ACC112 (cell line): ENCODE measurements at regions not wholly inside any gene's neighbourhood (a gene's known extent, or its start where the extent isn't known, plus 50 kb on each side); places are given as distances from the start of the nearest gene placed in this dataset.

ENCODE experiments used
- H2AFZ ChIP-seq: fragments of 200-600 bp; sonication (generic); one replicate; pipeline ENCODE4 v1.6.0; 2017; ENCODE audit warnings: antibody characterized with exemption, low read length; ENCODE audit not compliant: unreplicated experiment
- H3K27ac ChIP-seq: fragments of 200-600 bp; sonication (generic); 2 replicates; pipeline ENCODE4 v1.5.1; 2014; ENCODE audit warnings: low read depth, mild to moderate bottlenecking, antibody characterized with exemption, low read length, moderate library complexity
- H3K27me3 ChIP-seq: fragments of 200-600 bp; sonication (generic); 2 replicates; pipeline ENCODE4 v1.6.1; 2014; ENCODE audit warnings: mild to moderate bottlenecking, antibody characterized with exemption, low read length, moderate library complexity, mixed read lengths; ENCODE audit not compliant: insufficient read depth
- H3K36me3 ChIP-seq: fragments of 200-600 bp; sonication (generic); 2 replicates; pipeline ENCODE4 v1.6.1; 2016; ENCODE audit warnings: mild to moderate bottlenecking, antibody characterized with exemption, low read length, moderate library complexity, mixed read lengths; ENCODE audit not compliant: insufficient read depth
- H3K4me1 ChIP-seq: fragments of 200-600 bp; sonication (generic); one replicate; pipeline ENCODE4 v1.6.1; 2016; ENCODE audit warnings: low read length, mixed read lengths; ENCODE audit not compliant: insufficient read depth, unreplicated experiment, control insufficient read depth
- H3K4me3 ChIP-seq: fragments of 200-600 bp; sonication (generic); 2 replicates; pipeline ENCODE4 v1.5.1; 2014; ENCODE audit warnings: mild to moderate bottlenecking, low read depth, low read length
- H3K79me2 ChIP-seq: fragments of 200-600 bp; sonication (generic); one replicate; pipeline ENCODE4 v1.6.0; 2016; ENCODE audit warnings: low read length; ENCODE audit not compliant: control insufficient read depth, unreplicated experiment, insufficient read depth

DNA sequence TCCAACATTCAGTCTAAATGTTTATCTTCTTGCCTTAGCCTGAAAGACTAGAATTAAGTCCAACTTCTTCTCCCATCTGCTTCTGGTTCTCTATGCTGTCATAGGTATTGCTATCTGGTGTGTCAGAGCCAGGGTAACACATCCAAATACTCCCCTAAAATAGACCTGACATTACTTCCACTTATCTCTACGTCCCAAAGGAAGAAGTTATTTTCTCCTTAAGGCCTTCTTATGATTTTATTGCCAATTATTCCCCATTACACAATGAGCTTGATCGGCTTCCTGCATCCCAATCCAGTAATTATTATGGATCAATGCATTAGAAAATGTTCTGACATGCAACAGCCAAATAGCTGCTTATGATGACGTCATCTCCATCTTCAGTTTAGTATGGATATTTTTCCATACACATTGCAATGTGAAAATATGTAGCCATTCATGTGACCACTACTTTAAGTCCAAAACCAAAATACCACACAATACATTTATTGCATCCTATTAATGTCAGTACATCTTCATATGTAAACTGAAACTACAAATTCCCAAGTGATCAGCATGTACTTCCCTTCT is 555.5 kb downstream of the MAT2B start:
- Histone ChIP-seq H3K4me3 (no peak overlapping the region), H3K79me2 (no peaks in the 10 kb centered on the region), H3K36me3 (no peaks in the 10 kb centered on the region), H3K4me1 (no peaks in the 10 kb centered on the region), H3K27ac (no peak overlapping the region), H2AFZ (no peak overlapping the region), H3K27me3 (no peaks in the 10 kb centered on the region)

DNA sequence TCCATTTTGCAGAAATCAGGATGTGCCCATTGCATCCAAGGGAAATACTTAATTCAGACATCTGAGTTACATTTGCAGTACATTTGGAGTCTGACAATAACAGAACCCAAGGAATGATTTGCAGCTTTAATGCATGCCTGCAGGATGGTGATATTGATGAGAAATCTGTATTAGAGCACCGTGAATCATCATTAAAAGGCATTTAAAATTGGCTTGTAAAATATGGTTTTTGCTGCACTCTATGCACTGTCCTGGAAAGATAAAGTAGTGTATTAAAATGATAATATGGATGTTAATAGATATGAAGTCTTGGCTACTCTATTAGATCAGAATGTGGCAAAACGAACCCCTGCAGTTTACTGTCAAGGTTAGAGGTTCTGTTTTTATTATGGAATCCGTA is 556.9 kb downstream of the MAT2B start:
- no peak overlapping the region for H3K4me3 ChIP-seq
- no peaks in the 10 kb centered on the region for H3K79me2 ChIP-seq
- H3K27me3 ChIP-seq, result no peaks in the 10 kb centered on the region
- no peak overlapping the region for H2AFZ ChIP-seq
- H3K4me1 ChIP-seq, result no peaks in the 10 kb centered on the region
- no peaks in the 10 kb centered on the region for H3K36me3 ChIP-seq
- H3K27ac ChIP-seq, result no peak overlapping the region

DNA sequence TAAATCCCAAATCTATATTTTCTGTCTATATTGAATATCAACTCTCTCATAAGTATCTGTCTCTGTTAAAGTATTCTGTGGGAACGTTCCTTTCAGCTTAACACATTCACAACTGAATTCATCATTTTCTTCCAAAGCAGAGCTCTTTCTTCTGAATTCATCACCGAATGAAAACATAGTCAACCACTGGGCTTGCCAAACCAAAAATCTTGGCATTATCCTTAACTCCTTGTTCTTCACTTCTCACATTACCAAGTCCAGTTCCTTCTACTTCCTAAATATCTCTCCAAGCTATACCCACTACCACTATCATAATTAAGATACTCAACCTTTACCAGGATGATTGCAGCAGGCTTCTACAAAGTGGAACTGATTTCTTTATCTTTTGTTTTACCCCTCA is 559.8 kb downstream of the MAT2B start:
- Histone ChIP-seq H3K4me3 (no peak overlapping the region), H2AFZ (no peak overlapping the region), H3K79me2 (no peaks in the 10 kb centered on the region), H3K36me3 (no peaks in the 10 kb centered on the region), H3K27me3 (no peaks in the 10 kb centered on the region), H3K27ac (no peak overlapping the region), H3K4me1 (no peaks in the 10 kb centered on the region)

DNA sequence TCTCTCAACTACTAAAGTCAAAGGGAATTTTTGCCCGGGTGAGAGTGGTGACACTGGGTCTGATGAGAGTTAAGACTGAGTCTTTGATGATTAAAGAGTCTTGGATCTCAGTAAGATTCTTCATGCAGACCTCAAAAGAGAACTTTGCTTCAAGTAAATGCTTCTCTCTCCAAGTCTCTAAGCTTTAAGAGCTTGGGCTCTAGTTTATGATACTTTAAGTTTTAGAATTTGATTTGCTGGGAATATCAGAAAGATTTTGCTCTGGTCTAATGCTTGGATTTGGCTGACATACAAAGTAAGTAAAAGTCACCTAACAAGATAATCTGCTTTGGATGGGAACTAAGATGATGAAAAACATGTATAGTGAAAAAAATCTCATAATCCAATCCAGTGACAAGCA is 566.3 kb downstream of the MAT2B start:
- Histone ChIP-seq H3K36me3 (no peaks in the 10 kb centered on the region), H3K27me3 (no peaks in the 10 kb centered on the region), H3K4me1 (no peaks in the 10 kb centered on the region), H2AFZ (no peak overlapping the region), H3K79me2 (no peaks in the 10 kb centered on the region), H3K27ac (no peak overlapping the region), H3K4me3 (no peak overlapping the region)

DNA sequence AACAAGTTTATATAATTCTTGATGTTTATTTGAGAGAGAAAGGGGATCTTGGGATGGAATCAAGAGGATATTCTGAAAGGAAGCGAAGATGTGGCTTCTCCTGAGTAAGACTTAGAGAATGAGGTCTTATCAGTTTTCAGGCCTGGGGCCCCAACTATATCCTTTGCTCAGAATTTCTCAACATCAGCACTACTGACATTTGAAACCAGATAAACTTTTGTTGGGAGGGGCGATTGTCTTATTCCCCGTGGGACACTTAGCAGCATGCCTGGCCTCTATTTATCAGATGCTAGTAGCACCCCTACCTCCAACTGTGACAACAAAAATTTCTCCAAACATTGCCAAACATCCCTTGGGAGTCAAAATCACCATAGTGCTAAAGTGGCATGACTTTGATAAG is 567.7 kb downstream of the MAT2B start:
- Histone ChIP-seq H3K27me3 (no peaks in the 10 kb centered on the region), H3K27ac (no peak overlapping the region), H3K4me1 (no peaks in the 10 kb centered on the region), H2AFZ (no peak overlapping the region), H3K79me2 (no peaks in the 10 kb centered on the region), H3K4me3 (no peak overlapping the region), H3K36me3 (no peaks in the 10 kb centered on the region)

DNA sequence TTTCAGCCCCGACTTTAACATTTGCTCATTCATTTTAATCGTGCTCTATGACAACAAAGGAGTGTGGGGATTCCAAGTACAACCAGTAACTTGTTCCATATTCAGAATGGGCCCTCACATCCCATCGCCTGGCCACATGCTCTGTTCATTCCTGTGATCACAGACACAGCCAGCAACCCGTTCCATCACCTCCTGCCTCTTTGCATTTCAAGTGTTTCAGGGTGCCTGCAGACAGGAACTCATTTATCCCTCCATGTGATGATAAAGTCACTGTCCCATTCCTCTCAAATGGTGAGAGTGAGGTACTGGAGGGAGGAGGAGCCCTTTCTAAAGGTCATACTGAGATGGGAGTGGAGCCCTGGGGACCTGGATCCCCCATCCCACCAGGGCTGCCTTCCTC is 571.1 kb downstream of the MAT2B start:
- Histone ChIP-seq H3K79me2 (no peaks in the 10 kb centered on the region), H3K27ac (no peak overlapping the region), H3K4me1 (no peaks in the 10 kb centered on the region), H3K27me3 (no peaks in the 10 kb centered on the region), H2AFZ (no peak overlapping the region), H3K4me3 (no peak overlapping the region), H3K36me3 (no peaks in the 10 kb centered on the region)

DNA sequence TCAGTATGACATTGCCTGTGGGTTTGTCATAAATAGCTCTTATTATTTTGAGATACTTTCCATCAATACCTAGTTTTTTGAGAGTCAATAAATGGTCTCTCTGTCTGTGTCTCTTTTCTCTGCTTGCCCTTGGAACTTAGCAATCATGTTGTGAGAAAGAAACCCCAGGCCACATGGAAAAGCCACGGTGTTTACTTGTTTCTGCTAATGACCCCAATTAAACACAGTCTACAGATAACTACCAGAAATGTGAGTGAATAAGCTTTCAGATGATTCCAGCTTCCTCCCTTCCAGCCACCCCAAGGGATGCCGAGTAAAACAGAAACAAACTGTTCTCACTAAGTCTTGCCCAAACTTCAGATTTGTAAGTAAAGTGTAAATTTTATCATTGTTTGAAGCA is 584.9 kb downstream of the MAT2B start:
- H3K27me3 ChIP-seq, result no peaks in the 10 kb centered on the region
- H3K79me2 ChIP-seq, result no peaks in the 10 kb centered on the region
- no peak overlapping the region for H3K4me3 ChIP-seq
- H3K36me3 ChIP-seq, result no peaks in the 10 kb centered on the region
- no peak overlapping the region for H3K27ac ChIP-seq
- H2AFZ ChIP-seq, result no peak overlapping the region
- H3K4me1 ChIP-seq, result no peaks in the 10 kb centered on the region

DNA sequence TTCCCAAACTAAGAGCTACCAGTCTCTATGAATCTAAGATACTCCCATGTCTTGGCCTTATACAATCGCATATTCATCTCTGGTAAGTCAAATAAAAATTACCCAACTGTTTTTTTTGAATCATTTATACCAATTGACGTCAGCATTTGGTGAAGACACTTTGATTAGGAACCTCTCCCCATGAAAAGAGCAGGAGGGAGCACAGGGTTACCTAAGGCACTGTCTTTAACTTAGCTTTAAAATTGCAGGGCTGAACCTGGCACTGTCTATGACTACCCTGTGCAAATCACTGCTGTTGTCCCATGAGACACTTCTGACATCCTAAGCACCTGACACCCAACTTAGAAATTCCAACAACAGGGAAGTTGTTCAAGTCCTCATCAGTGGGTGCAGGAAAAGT is 586.4 kb downstream of the MAT2B start:
- Histone ChIP-seq H3K27me3 (no peaks in the 10 kb centered on the region), H3K27ac (no peak overlapping the region), H3K4me1 (no peaks in the 10 kb centered on the region), H3K4me3 (no peak overlapping the region), H3K79me2 (no peaks in the 10 kb centered on the region), H3K36me3 (no peaks in the 10 kb centered on the region), H2AFZ (no peak overlapping the region)

DNA sequence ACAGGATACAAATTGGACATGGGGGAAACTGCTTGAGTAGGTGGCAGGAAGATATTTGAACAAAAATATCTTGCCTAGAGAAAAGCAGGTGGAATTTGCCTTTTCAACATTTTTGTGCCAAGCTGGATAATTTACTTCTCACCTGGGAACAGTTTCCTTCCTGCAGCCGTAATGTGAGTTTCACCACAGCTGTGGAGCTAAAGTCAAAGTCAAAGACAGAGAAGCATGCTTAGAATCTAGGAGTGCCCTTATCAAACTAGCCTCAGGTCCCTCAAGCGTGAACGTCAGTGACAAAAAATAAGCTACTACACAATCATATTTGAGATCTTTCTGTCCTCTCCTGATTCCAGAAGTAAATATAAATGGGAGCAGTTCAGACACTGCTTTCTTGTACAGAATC is 588.9 kb downstream of the MAT2B start:
- no peaks in the 10 kb centered on the region for H3K36me3 ChIP-seq
- H3K79me2 ChIP-seq, result no peaks in the 10 kb centered on the region
- no peak overlapping the region for H3K27ac ChIP-seq
- no peaks in the 10 kb centered on the region for H3K27me3 ChIP-seq
- no peak overlapping the region for H2AFZ ChIP-seq
- H3K4me1 ChIP-seq, result peaks cover 10% of the 10 kb centered on the region
- H3K4me3 ChIP-seq, result no peak overlapping the region

DNA sequence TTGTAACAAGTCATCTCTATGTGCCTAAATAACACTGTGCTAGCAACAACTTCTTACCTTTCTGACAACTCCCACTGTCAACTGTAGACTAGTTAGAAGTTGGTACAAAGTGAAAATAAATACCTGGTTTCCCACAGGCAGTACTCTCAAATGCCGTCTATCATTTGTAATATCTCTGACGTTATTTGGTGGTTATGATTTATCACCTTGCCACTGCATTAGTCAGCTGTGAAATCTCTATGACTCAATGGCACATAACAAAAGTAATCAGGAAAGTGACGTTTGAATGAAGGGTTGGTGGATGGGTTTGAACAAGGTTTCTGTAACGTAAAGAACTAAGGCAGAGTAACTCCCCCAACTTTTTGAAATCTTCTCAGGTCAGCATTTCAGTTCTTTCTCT is 592.3 kb downstream of the MAT2B start:
- no peaks in the 10 kb centered on the region for H3K36me3 ChIP-seq

DNA sequence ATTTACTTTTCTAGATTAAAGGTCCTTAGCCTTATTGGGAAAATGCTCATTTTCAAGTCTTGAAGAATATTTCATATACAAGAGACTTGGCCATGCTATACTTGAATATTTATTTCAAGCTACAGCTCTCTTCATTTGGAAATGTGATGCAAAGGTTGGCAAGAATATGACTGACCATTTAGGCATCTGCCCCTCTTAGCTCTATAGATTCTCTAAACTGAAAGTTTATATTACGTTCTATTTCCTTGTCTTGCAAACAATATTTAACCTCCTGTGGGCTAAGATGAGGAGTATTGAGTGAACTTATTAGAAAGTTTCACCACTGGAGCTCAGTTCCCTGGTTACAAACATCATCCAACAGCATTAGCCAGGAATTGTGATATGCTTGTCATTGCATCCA is 593.1 kb downstream of the MAT2B start:
- H3K27me3 ChIP-seq, result no peaks in the 10 kb centered on the region
- H3K4me3 ChIP-seq, result no peak overlapping the region
- H3K4me1 ChIP-seq, result peaks cover 10% of the 10 kb centered on the region
- peak overlapping the region; percentile 16 for H2AFZ ChIP-seq
- H3K36me3 ChIP-seq, result no peaks in the 10 kb centered on the region
- H3K27ac ChIP-seq, result peak overlapping the region; percentile 52; the same call in 1 of the 2 replicates
- H3K79me2 ChIP-seq, result no peaks in the 10 kb centered on the region

More for the DNA sequence above, 592.3 kb downstream of the MAT2B start:
- Histone ChIP-seq H3K79me2 (no peaks in the 10 kb centered on the region), H3K27ac (peak overlapping the region; percentile 52), H3K4me3 (peak overlapping the region; percentile 16), H3K4me1 (peaks cover 10% of the 10 kb centered on the region), H2AFZ (peak overlapping the region; percentile 13), H3K27me3 (no peaks in the 10 kb centered on the region)
